ENCODE measurements at regions not wholly inside any gene's neighbourhood (a gene's known extent, or its start where the extent isn't known, plus 50 kb on each side); places are given as distances from the start of the nearest gene placed in this dataset.

DNA sequence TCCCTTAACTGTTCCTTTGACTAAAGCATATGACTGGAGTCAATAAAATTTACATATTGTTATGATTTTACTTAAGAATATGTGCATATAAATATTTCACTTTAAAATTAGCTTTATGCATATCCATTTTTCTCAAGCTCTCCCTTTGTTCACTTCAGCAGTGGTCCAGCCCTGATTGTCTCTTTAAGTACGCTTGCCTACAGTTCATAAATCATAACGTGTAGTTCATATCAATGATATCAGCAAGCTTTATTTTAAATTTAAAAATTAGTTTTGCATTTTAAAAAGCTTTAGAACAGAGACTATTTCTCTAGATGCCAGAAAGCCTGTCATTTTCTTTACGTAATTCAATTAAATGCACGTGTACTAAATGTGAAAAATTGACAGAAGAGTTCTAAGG, 721.9 kb downstream of the OTOL1 start:
- ChIA-PET POLR2A (interaction anchor here (1.0 kb wide), 1 partner anchor 461 kb away, joined by 3 read pairs; no protein-coding TSS in a partner anchor), CTCF (no interaction called here)
- peaks cover 21% of the 10 kb centered on the region for H3K9me3 Mint-ChIP-seq
- peaks cover 14% of the 10 kb centered on the region for H3K36me3 Mint-ChIP-seq
- H3K27me3 Mint-ChIP-seq (ENCODE audit: low read depth) = no peaks in the 10 kb centered on the region
- DNase-seq (ENCODE audit: low spot score) = no peak
- TF ChIP-seq SMAD3 (CRISPR knock-in tag; IDR thresholded peaks at IDR 0.05; ENCODE audit: borderline replicate concordance) = no peak
- no peak for TF ChIP-seq SMAD4 (CRISPR knock-in tag; IDR thresholded peaks at IDR 0.05)
- TF ChIP-seq, protein P1, sequence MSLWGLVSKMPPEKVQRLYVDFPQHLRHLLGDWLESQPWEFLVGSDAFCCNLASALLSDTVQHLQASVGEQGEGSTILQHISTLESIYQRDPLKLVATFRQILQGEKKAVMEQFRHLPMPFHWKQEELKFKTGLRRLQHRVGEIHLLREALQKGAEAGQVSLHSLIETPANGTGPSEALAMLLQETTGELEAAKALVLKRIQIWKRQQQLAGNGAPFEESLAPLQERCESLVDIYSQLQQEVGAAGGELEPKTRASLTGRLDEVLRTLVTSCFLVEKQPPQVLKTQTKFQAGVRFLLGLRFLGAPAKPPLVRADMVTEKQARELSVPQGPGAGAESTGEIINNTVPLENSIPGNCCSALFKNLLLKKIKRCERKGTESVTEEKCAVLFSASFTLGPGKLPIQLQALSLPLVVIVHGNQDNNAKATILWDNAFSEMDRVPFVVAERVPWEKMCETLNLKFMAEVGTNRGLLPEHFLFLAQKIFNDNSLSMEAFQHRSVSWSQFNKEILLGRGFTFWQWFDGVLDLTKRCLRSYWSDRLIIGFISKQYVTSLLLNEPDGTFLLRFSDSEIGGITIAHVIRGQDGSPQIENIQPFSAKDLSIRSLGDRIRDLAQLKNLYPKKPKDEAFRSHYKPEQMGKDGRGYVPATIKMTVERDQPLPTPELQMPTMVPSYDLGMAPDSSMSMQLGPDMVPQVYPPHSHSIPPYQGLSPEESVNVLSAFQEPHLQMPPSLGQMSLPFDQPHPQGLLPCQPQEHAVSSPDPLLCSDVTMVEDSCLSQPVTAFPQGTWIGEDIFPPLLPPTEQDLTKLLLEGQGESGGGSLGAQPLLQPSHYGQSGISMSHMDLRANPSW (CRISPR knock-in tag; conservative IDR thresholded peaks at IDR 0.05; ENCODE audit: low read depth) = no peak
- TF ChIP-seq, protein P2, sequence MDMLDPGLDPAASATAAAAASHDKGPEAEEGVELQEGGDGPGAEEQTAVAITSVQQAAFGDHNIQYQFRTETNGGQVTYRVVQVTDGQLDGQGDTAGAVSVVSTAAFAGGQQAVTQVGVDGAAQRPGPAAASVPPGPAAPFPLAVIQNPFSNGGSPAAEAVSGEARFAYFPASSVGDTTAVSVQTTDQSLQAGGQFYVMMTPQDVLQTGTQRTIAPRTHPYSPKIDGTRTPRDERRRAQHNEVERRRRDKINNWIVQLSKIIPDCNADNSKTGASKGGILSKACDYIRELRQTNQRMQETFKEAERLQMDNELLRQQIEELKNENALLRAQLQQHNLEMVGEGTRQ (CRISPR knock-in tag; IDR thresholded peaks at IDR 0.05) = no peak
- TF ChIP-seq ATF1 (CRISPR knock-in tag; IDR thresholded peaks at IDR 0.05) = no peak
- no peak overlapping the region for H3K27ac Mint-ChIP-seq
- no peak overlapping the region for H3K4me3 Mint-ChIP-seq
- ATAC-seq = no peak
- H3K4me1 Mint-ChIP-seq = no peaks in the 10 kb centered on the region

DNA sequence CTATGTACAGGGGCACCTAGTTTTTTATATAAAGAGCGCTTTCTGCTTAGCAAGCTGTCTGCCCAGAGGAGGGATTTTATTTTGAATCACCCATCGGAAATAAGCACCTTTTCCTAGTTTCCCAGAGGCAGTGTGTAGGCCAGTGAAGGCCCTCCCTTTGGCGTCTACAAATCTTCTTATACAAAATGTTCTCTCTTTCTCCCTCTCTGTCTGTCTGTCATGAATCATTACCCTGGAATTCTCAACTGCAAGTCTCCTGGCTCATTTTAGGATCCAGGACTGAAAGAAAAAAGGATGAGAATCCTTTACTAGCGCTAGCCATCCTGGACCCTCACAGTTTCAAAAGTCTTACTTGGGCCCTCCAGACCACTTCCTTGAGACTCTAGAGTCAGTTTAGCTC, 728.1 kb downstream of the OTOL1 start:
- Mint-ChIP-seq H3K9me3 (peaks cover 26% of the 10 kb centered on the region), H3K4me3 (no peak overlapping the region), H3K4me1 (peaks cover 3% of the 10 kb centered on the region; the same call in 1 of the 2 replicates), H3K27ac (no peak overlapping the region), H3K27me3 (ENCODE audit: low read depth) (no peaks in the 10 kb centered on the region), H3K36me3 (peaks cover 16% of the 10 kb centered on the region)
- CTCF ChIA-PET = no interaction called here
- TF ChIP-seq, protein P3, sequence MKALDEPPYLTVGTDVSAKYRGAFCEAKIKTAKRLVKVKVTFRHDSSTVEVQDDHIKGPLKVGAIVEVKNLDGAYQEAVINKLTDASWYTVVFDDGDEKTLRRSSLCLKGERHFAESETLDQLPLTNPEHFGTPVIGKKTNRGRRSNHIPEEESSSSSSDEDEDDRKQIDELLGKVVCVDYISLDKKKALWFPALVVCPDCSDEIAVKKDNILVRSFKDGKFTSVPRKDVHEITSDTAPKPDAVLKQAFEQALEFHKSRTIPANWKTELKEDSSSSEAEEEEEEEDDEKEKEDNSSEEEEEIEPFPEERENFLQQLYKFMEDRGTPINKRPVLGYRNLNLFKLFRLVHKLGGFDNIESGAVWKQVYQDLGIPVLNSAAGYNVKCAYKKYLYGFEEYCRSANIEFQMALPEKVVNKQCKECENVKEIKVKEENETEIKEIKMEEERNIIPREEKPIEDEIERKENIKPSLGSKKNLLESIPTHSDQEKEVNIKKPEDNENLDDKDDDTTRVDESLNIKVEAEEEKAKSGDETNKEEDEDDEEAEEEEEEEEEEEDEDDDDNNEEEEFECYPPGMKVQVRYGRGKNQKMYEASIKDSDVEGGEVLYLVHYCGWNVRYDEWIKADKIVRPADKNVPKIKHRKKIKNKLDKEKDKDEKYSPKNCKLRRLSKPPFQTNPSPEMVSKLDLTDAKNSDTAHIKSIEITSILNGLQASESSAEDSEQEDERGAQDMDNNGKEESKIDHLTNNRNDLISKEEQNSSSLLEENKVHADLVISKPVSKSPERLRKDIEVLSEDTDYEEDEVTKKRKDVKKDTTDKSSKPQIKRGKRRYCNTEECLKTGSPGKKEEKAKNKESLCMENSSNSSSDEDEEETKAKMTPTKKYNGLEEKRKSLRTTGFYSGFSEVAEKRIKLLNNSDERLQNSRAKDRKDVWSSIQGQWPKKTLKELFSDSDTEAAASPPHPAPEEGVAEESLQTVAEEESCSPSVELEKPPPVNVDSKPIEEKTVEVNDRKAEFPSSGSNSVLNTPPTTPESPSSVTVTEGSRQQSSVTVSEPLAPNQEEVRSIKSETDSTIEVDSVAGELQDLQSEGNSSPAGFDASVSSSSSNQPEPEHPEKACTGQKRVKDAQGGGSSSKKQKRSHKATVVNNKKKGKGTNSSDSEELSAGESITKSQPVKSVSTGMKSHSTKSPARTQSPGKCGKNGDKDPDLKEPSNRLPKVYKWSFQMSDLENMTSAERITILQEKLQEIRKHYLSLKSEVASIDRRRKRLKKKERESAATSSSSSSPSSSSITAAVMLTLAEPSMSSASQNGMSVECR (CRISPR knock-in tag; IDR thresholded peaks at IDR 0.05; ENCODE audit: borderline replicate concordance) = no peak
- TF ChIP-seq, protein P4, sequence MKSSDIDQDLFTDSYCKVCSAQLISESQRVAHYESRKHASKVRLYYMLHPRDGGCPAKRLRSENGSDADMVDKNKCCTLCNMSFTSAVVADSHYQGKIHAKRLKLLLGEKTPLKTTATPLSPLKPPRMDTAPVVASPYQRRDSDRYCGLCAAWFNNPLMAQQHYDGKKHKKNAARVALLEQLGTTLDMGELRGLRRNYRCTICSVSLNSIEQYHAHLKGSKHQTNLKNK (CRISPR knock-in tag; IDR thresholded peaks at IDR 0.05) = no peak
- no peak for TF ChIP-seq ATF1 (CRISPR knock-in tag; IDR thresholded peaks at IDR 0.05)
- no peak for TF ChIP-seq ZNF671 (CRISPR knock-in tag; IDR thresholded peaks at IDR 0.05)
- no peak for TF ChIP-seq NR1H2 (CRISPR knock-in tag; IDR thresholded peaks at IDR 0.05)
- DNase-seq (ENCODE audit: low spot score) = no peak
- ATAC-seq = no peak
- POLR2A ChIA-PET = no interaction called here

DNA sequence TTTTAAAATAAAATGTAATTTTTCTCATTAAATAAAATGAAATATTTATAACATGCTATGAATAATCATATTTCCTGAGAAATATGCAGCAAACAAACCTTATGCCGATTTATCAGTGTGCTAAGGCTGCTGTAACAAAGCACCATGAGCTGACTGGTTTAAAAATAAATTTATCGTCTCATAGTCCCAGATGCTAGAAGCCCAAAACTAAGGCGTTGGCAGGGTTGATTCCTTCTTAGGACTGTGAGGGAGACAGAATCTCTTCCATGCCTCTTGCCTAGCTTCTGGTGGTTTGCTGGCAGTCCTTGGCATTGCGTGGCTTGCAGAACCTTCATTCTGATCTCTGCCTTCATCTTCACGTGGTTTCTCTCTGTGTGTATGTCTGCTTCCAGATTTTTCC, 740.3 kb downstream of the OTOL1 start:
- ChIA-PET CTCF (no interaction called here), POLR2A (no interaction called here)
- Mint-ChIP-seq H3K27me3 (ENCODE audit: low read depth) (no peaks in the 10 kb centered on the region; the same call in 1 of the 2 replicates), H3K4me1 (no peaks in the 10 kb centered on the region), H3K36me3 (no peaks in the 10 kb centered on the region), H3K9me3 (no peaks in the 10 kb centered on the region), H3K4me3 (no peak overlapping the region), H3K27ac (no peak overlapping the region)
- ATAC-seq = no peak
- no peak for DNase-seq (ENCODE audit: low spot score)
- TF ChIP-seq, protein P5, sequence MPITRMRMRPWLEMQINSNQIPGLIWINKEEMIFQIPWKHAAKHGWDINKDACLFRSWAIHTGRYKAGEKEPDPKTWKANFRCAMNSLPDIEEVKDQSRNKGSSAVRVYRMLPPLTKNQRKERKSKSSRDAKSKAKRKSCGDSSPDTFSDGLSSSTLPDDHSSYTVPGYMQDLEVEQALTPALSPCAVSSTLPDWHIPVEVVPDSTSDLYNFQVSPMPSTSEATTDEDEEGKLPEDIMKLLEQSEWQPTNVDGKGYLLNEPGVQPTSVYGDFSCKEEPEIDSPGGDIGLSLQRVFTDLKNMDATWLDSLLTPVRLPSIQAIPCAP (CRISPR knock-in tag; IDR thresholded peaks at IDR 0.05) = no peak
- TF ChIP-seq, protein P6, sequence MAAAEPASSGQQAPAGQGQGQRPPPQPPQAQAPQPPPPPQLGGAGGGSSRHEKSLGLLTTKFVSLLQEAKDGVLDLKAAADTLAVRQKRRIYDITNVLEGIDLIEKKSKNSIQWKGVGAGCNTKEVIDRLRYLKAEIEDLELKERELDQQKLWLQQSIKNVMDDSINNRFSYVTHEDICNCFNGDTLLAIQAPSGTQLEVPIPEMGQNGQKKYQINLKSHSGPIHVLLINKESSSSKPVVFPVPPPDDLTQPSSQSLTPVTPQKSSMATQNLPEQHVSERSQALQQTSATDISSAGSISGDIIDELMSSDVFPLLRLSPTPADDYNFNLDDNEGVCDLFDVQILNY (CRISPR knock-in tag; IDR thresholded peaks at IDR 0.05) = no peak
- TF ChIP-seq, protein P7, sequence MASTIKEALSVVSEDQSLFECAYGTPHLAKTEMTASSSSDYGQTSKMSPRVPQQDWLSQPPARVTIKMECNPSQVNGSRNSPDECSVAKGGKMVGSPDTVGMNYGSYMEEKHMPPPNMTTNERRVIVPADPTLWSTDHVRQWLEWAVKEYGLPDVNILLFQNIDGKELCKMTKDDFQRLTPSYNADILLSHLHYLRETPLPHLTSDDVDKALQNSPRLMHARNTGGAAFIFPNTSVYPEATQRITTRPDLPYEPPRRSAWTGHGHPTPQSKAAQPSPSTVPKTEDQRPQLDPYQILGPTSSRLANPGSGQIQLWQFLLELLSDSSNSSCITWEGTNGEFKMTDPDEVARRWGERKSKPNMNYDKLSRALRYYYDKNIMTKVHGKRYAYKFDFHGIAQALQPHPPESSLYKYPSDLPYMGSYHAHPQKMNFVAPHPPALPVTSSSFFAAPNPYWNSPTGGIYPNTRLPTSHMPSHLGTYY (CRISPR knock-in tag; IDR thresholded peaks at IDR 0.05) = no peak
- TF ChIP-seq, protein P8, sequence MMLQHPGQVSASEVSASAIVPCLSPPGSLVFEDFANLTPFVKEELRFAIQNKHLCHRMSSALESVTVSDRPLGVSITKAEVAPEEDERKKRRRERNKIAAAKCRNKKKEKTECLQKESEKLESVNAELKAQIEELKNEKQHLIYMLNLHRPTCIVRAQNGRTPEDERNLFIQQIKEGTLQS (CRISPR knock-in tag; conservative IDR thresholded peaks at IDR 0.05) = no peak
- TF ChIP-seq, protein P3 (CRISPR knock-in tag; IDR thresholded peaks at IDR 0.05; ENCODE audit: borderline replicate concordance) = no peak
- TF ChIP-seq TEAD4 (CRISPR knock-in tag; IDR thresholded peaks at IDR 0.05) (no peak), ZNF219 (CRISPR knock-in tag; IDR thresholded peaks at IDR 0.05; ENCODE audit: borderline replicate concordance) (no peak)

Data from WTC11 (cell line).